NOMO-1 treated with DMSO at 0.1 percent for 48 hours (cell line): ENCODE measurements at regions not wholly inside any gene's neighbourhood (a gene's known extent, or its start where the extent isn't known, plus 50 kb on each side); places are given as distances from the start of the nearest gene placed in this dataset.

Source experiments
- DNase-seq: peaks from one replicate; lab custom pipeline; 2025; ENCODE audit not compliant: unreplicated experiment; lab: John Stamatoyannopoulos, UW

DNA sequence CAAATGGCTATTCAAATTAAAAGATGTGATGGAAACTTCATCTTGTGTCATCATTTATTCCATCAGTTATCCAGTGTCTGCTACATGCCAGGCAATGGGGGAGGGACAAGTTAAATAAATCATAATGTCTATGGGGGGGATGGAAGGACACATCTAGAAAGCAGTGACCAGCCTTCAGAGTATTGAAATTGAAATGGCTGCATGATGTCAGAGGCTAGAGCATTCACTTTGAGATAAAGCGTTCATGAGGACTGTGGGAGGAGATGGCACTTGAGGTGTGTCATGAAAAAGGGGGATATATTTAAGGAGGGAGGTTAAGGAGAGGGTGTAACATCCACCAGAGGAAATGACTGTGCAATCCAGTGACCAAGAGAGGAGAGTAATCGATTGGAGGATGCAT, 50.6 kb downstream of the SLIT2 start:
- no peak for DNase-seq

DNA sequence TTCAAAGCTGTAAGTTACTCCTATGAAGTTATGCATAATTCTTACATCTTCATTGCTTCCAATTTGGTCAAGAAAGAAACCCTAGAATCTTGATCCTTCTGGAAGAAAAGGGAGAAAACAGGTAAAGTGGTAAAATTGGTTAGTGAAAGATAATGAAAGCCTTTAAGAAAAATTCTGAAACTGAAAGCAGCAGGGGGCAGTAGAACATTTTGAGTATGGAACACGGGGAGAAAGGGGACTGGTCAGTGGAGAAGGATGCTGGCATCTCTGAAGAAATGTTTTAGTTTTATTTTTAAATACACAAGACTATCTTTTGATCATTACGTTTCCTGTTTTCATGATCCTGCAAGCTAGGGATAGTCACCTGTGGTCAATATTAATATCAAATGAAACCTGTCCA, 54.3 kb downstream of the SLIT2 start:
- no peak for DNase-seq

DNA sequence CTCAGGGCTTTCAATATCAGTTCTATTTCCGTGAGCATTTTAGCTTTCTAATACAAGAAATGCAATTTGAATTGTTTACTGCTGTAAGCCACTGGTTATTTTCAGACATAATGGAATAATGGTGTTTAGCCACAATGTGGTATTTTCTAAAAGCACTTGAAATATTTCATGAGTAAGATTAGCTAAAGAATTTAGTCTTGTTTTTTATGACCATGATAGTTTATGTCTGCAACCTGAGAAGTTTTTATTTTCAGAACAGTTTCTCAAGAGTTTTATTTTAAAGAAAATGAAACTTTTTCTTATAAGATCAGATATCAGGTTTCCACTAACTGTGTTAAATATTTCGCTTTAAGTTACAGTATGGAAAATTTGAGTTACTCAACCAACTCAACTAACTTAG, 60.2 kb downstream of the SLIT2 start:
- no peak for DNase-seq

DNA sequence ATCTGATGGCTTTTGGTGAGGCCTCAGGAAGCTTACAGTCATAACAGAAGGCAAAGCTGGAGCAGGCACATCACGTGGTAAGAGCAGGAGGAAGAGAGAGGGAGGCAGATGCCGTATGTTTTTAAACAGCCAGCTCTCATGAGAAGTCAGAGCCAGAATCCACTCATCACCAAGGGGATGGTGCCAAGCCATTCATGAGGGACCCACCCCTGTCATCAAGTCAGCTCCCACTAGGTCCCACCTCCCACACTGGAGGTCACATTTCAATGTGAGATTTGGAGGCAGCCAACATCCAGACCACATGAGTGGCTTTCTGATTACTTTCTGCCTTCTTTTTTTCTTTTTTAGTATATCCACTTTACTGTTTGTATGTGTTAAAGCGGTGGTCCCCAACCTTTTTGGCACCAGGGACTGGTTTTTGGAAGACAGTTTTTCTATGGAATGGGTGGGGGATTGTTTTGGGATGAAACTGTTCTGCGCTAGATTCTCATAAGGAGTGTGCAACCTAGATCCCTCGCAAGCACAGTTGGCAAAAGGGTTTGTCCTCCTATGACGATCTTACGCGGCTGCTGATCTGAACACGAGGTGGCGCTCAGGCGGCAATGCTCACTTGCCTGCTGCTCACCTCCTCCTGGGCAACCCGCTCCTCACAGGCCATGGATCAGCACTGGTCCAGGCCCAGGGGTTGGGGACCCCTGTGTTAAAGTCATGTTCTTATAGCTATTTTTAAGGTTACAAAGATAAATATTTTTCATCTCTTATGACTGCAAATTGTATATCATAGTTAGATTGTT, 61.7 kb downstream of the SLIT2 start:
- no peak for DNase-seq

DNA sequence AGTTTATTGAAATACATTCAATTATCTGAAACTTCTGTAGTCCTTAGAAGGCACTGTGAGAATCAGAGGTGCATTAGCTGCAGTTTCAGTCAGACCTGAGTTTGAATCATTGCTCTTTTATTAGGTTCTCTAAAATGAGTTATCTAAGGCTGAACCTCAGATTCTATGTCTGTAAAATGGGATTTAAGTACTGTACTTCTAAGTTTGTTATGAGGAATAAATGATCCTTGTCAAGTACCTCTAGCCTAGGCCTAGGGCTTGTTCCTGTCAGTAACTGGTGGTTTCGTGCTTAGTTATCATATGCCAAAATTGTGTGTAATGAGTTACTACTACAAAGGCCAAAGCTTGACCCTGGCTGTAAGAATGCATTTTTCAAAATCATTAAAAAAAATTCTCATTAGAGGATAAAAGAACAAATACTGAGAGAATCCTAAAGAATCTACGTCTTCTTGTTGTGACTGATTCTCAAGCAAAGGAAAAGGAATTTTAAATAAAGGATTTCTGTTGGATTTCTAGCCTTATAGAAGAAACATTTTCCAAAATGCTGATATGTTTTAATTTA, 65.8 kb downstream of the SLIT2 start:
- DNase-seq: no peak

DNA sequence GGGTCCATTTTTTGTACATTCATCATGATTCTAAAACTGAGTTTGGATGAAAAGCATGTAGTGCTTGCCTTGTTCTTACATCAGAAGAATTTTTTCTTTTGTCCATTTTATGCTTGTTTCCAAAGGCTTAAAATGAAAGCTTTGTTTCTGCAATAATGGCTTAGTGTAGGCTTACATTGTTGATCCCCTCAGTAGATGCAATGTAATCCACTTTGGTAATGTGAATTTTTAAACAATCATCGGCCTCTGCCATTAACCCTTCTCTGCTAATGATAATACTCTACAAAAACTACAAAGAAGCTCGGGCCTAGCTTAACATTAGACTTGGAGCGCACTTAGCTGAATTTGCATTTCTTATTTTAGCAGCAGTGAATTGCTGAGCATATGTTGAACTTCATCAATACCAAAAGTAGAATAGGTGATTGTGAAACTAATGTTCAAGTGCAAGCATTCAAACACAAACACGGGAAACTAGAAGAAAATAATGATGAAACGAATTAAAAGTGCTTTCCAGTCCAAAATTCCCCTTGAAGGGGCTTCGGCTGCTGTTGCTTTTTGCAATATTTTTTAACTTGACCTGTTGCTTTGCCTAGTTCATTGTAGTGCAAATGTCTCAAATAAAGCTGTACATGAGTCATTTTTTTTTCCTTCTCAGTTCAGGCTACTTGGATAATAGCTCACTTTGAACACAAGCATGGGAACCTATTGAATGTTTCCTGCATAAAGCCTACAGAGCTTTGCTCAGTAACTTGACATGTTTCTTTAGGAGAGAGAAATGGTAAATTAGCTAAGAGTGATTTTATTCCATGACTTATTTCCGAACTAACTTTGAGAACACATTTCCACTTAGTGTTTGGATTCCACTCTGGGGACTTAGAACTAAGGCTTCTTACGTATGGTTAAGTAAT, 66.5 kb downstream of the SLIT2 start:
- DNase-seq: no peak

DNA sequence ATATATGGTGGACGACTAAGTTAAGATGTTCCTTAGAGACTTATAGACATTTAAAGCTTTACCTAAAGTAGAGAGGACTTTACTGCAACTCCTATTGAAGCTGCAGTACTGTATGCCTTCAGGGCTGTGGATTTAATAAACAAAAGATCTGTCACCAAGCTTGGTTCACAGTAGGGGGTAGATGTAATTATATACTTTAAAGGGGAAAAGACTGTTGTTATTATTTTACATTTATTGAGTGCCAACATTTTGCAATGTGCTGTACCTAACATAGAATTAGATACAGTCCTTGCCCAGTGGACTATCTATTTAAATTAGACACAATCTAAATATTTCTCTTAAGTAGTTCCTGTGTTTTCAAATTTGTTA, 67.2 kb downstream of the SLIT2 start:
- DNase-seq: no peak

DNA sequence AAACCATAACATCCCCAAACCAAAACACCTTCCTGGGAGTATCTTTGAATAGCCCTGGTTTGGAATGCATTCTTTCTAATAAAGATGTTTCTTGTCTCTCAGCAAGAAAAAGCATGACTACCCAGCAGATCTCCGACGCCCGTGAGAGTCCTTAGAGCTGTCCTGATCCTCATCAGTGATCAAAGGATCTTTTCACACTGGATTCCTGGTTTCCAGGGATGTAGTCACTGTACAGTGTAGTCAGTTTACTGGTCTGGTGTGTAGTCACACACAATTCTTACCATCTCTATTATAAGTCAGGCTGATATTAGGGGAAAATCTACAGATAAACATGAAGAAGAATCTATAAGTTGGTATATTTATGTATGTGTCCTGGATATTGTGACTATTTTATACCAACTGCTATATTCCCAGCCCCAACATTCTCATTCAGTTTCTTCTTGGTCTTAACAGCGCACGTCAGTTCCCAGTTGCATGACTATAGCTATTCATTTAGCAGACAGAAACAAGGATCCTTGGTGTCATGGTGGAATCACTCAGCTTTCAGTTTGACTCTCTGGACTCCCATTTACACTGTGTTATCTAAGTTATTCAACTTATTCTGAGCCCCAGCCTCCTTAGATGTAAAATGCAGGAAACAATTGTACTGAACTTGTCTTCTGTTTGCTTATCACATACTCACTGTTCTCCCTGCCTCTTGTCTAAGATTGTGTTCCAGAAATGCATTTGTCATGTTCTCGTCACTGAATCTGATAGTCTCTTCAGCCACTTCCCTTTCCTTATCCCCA, 68.3 kb downstream of the SLIT2 start:
- no peak for DNase-seq

DNA sequence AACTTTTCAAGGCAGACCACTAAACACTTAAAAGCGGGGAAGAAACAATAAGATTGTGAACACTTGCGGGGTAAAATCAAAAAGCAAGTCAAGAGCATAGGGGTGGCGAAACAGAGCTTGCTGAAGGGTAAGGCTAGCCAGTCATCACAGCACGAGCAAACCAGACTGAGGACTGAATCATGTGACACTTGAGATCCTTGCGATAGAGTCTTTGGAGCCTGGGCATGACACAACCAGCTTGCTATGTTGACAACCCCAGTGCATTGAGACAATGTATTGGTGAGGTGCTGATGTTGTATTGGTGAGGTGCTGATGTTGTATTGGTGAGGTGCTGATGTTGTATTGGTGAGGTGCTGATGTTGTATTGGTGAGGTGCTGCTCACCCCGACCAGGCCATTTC, 72.3 kb downstream of the SLIT2 start:
- no peak for DNase-seq

DNA sequence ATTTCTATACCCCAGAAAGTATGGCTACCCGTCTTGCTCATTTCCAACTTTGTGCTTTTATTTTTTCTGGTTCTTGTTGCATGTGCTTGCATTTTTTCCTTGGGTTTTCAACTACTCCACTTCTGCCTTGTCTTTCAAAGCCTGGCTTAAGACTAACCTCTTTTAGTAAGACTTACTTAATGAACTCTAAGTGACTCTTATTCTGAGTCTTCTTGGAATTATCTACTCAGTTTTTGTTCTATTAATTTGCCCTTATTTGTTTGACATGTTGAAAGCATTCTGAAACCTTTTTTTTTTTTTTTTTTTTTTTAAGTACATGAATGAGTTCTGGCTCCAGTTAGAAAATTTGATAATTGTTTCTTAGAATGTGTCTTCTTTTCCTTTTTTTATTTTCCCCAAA, 74.8 kb downstream of the SLIT2 start:
- DNase-seq: no peak

DNA sequence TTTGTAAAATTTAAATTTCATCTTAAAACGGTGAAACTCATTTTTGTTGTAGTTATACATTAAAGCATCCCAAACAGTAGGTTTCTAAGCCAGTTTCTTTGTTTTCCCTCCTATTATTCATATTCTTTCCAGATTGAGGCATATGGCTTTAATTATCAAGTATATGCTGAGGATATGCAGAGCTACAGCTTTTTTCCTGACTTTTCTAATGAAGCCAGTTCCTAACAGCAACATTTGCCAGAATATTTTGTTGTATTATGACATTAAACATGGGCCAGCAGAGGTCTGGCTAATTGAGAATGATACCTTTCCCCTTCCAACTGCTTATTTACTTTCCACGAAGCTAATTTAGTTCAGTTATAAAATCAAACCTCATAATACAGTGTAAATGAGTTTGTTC, 75.3 kb downstream of the SLIT2 start:
- no peak for DNase-seq

DNA sequence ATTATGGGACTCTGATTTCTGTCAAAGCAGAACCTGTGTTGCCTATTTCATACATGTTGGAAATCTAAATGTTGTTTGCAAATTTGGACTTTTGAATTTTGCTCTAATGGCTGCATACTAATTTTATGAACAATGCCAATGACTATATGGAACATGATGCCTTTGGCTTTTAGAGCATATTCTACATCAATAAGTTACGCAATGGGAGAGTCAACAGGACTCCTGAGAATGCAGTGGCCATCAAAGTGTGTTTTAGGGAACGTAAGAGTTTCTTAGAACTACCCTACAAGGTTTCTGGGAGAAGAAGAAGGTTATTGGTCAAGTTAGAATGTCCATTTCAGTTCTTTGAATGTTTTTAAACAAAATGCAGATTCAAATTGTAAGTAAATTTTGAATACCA, 76.1 kb downstream of the SLIT2 start:
- DNase-seq: no peak

DNA sequence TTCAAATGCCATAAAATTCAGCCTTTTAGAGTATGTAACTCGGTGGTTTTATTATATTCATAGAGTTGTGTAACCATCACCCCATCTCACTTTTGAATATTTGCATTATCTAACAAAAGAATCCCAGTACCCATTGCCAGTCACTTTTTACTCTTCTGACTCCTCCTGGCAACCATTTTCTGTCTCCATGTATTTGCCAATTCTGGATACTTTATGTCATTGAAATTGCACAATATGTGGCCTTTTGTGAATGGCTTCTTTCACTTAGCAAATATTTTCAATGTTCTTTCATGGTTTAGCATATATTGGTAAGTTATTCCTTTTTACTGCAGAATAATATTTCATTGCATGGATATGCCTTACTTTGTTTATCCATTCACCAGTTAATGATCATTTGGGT, 79.9 kb downstream of the SLIT2 start:
- no peak for DNase-seq

DNA sequence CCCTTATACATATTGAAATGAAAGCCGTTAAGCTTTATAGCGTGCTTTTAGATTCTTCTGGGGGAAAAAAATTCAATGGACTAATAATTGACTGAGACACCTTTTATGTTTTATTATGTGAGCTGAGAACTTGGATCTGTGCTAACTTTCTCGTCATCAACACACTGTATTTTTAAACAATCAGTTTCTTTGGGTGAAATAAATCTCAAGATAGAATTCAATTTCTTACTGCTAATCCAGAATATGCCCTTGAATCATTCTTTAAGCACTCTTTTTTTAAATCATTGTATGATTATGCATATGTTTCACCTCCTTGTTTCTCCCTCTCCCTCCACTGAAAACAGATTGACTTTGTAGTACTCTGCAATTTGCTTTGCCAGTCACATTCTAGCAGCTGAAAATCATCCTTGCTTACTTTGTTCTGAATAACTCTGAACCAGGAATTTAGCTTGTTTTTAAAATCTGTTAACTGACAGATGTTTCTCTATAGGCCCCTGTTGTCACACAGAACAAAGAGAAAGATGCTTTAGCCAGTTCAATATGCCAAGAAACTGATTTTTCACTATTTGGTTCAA, 81.5 kb downstream of the SLIT2 start:
- no peak for DNase-seq

DNA sequence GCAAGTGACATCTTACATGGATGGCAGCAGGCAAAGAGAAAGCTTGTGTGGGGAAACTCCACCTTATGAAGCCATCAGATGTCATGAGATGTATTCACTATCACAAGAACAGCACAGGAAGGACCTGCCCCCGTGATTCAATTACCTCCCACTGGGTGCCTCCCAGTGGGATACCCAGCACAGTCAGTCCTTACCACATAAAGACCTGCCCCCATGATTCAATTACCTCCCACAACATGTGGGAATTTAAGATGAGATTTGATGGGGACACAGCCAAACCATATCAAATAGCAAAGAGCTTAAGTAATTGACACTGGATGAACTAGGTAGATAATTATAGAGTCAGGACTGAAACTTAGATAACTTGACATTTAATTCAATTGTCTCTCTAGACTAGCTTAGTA, 85.6 kb downstream of the SLIT2 start:
- no peak for DNase-seq

DNA sequence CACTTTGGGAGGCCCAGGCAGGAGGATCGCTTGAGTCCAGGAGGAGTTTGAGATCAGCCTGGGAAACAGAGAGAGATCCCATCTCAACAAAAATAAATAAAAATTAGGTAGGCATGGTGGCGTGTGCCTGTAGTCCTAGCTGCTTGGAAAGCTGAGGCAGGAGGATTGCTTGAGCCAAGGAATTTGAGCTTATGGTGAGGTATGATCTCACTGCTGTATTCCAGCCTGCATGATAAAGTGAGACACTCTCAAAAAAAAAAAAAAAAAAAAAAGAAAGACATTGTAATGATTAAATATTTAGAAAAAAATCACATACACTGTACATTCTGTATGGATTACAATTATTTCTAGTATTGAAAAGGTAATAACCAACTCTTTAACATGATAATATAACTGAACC, 87.1 kb downstream of the SLIT2 start:
- DNase-seq: no peak

DNA sequence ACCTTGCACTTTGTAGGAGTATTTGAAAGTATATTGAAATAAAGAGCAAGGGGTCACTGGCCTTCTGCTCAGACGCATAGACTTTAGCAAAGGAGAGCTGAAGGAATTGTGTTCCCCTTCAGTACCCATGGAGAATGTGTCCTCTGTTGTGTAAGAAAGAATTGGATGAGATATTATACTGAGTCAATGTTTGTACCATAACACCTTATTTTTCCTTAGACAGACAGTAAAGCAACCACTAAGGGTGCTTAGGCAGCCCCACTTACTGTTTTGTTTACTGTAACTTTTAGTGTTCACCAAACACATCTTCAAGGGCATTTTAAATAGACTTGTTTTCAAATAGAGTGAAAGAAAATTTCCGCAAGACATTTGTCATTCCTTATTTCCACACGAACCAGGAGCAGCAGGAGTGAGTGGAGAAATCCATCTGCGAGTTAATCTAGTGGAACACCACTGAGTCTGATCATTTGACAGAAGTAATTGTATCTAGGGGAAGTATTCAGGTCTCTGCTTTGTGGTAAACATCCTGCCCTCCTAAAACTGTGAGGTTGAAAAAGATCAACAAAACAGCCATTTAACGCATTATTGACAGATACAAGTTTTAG, 89.5 kb downstream of the SLIT2 start:
- no peak for DNase-seq

DNA sequence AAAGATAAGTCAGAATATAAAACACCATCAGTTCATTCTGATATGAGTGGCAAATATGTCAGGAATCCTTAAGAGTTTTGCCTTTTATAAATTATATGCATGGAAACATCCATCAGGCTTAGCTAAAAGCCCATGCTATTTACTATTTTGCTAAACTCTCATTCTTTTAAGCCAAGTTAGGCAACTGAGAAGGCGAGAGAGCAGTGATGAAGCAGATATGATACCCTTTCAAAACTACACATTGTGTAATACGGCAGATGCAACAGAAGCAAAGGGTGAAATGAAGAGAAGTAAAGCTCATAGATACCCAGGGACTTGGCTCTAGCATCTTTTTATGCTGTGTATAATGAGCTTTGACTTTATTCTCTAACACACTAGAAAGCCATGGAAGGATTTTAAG, 95.8 kb downstream of the SLIT2 start:
- DNase-seq: no peak

DNA sequence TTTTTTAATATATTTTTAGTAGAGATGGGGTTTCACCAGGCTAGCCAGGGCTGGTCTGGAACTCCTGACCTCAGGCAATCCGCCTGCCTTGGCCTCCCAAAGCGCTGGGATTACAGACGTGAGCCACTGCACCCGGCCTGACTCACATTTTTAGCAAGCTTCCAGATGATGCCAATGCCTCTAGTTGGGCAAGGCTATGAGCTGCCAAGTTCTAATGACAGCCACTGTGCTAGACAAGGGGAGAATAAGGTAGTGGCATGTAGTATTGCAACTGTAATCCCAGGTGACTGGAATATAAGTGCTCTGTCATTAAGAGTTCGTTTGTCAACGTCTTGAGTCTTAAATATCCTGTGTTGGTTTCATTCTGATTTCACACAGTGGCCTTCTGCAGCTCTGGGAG, 96.7 kb downstream of the SLIT2 start:
- DNase-seq: no peak

DNA sequence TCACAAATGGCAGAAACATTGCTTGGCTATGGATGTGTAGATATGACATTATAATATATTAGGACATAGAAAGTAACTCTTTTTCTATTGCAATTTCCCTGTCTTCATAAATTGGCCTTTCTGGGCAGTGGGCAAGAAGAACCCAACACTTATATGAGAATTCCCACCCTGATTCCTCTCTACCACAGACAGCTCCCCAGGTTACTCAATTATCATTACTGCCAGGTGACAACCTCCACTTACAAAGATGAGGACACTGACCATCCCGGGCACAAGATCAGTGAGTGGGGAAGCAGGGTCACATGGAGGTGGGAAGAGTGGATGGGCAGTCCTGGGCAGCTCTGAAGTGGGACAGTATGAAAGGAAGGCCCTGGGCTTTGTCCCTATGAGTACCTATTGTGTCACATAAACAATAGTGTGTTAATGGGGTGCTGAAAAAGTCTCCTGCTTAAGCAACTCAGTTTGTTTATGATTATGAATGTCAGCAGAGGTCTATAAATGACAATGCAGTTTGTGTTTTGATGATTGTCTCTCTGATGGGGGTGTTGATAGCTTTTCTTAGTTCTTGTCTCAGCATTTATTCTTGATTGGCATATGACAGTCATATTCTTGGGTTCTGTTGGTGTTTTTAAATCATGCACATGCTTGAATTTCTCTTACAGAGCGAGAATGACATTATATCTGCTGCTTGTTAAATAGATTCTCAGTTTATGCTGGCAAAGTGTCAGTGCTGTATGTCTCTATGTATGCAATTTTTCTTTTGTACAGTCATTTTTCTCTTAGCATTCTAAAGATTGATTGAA, 99.9 kb downstream of the SLIT2 start:
- no peak for DNase-seq
